ENCODE measurements at regions not wholly inside any gene's neighbourhood (a gene's known extent, or its start where the extent isn't known, plus 50 kb on each side); places are given as distances from the start of the nearest gene placed in this dataset.

- no peaks in the 10 kb centered on the region for H3K36me3 ChIP-seq (replicated peaks in 1 of 2; ENCODE audit: control insufficient read depth in 1 of 2, insufficient read depth in 2 of 2, low read length in 2 of 2)
- CTCF ChIA-PET (ENCODE audit: low intra/inter-chr PET ratio, low total read pairs): no interaction called here
- in situ Hi-C loops (cut with HindIII; ENCODE audit: extremely low pct_ligation_motif_present, low pct_unique_long_range_greater_than_20kb) (no loop called here), intact Hi-C loops (cut with micrococcal nuclease; ENCODE audit: unreplicated experiment) (no loop called here)
- no peak for DNase-seq (ENCODE audit: low spot score)
- no peak for ATAC-seq
- H3K9me3 ChIP-seq (ENCODE audit: low read length): no peaks in the 10 kb centered on the region
- no peaks in the 10 kb centered on the region; a peak in 1 of 5 replicates for H3K27me3 ChIP-seq (ENCODE audit: control insufficient read depth in 1 of 2, insufficient read depth in 2 of 2, low read length in 2 of 2)
- no peak overlapping the region for H3K9ac ChIP-seq (ENCODE audit: insufficient read depth, low read depth, low read length)
- no peaks in the 10 kb centered on the region for H3K79me2 ChIP-seq (ENCODE audit: insufficient read depth, low read length)
- H2AFZ ChIP-seq (ENCODE audit: low read length): no peak overlapping the region
- POLR2A ChIA-PET: no interaction called here
- 0% methylated on average over 2 of the region's 2 CpGs for WGBS (ENCODE audit: low lambda C conversion rate)
- no peak for FAIRE-seq
- no peaks in the 10 kb centered on the region for H3K4me1 ChIP-seq (ENCODE audit: insufficient read depth, low read length)
- H3K4me2 ChIP-seq (ENCODE audit: low read depth, low read length): no peak overlapping the region
- peak; percentile 10 to 50; a peak in 2 of 4 replicates for TF ChIP-seq MAFK (conservative IDR thresholded peaks at IDR 0.05 in 1 of 2, IDR thresholded peaks at IDR 0.05 in 1 of 2; ENCODE audit: low read length in 2 of 2)
- 0 out of 2 replicates have a peak, but pooled peaks have one; percentile 25 for TF ChIP-seq MAFF (IDR thresholded peaks at IDR 0.05; ENCODE audit: low read depth, low read length)
- no peak for TF ChIP-seq CBX1 (IDR thresholded peaks at IDR 0.05; ENCODE audit: low read depth)
- no TSS peak for BruUV-seq (replicated peaks)
- H3K4me3 ChIP-seq (replicated peaks in 1 of 3; ENCODE audit: insufficient read depth in 1 of 3, low read depth in 2 of 3, low read length in 3 of 3): no peak overlapping the region
- no peaks in the 10 kb centered on the region for H4K20me1 ChIP-seq (ENCODE audit: insufficient read depth, low read length)
- no peak overlapping the region for H3K27ac ChIP-seq (ENCODE audit: extremely low read length, insufficient read depth, low read length)
Measured at GRCh38 chr5:75951716-75952115, 131.5 kb upstream of the SV2C start.

- FAIRE-seq (no peak), DNase-seq (ENCODE audit: low spot score) (no peak), ATAC-seq (no peak)
- in situ Hi-C loops (cut with HindIII; ENCODE audit: extremely low pct_ligation_motif_present, low pct_unique_long_range_greater_than_20kb): no loop called here
- 0% methylated on average over 1 of the region's 1 CpG for WGBS (ENCODE audit: low lambda C conversion rate)
- no peaks in the 10 kb centered on the region; a peak in 1 of 5 replicates for H3K27me3 ChIP-seq (ENCODE audit: control insufficient read depth in 1 of 2, insufficient read depth in 2 of 2, low read length in 2 of 2)
- no TSS peak for BruUV-seq (replicated peaks)
- H3K4me2 ChIP-seq (ENCODE audit: low read depth, low read length): no peak overlapping the region
- H3K9ac ChIP-seq (ENCODE audit: insufficient read depth, low read depth, low read length): no peak overlapping the region
- no peak for TF ChIP-seq ZNF441 (CRISPR knock-in tag; IDR thresholded peaks at IDR 0.05; ENCODE audit: borderline replicate concordance)
- no peak for TF ChIP-seq ZNF230 (CRISPR knock-in tag; IDR thresholded peaks at IDR 0.05)
- TF ChIP-seq JARID2 (CRISPR knock-in tag; IDR thresholded peaks at IDR 0.05; ENCODE audit: insufficient replicate concordance): no peak
- no peak for TF ChIP-seq PLRG1 (conservative IDR thresholded peaks at IDR 0.05)
- no peak for TF ChIP-seq SMC3 (IDR thresholded peaks at IDR 0.05; ENCODE audit: low read length)
- no peak for TF ChIP-seq TEAD2 (CRISPR knock-in tag; IDR thresholded peaks at IDR 0.05)
- TF ChIP-seq PBX2 (CRISPR knock-in tag; IDR thresholded peaks at IDR 0.05): no peak
- TF ChIP-seq ADNP (CRISPR knock-in tag; IDR thresholded peaks at IDR 0.05): no peak
- no peak for TF ChIP-seq ZNF367 (CRISPR knock-in tag; IDR thresholded peaks at IDR 0.05; ENCODE audit: borderline replicate concordance)
- no peak for TF ChIP-seq SOX13 (IDR thresholded peaks at IDR 0.05)
- no peak for TF ChIP-seq SOX13 (CRISPR knock-in tag; conservative IDR thresholded peaks at IDR 0.05 in 1 of 2, IDR thresholded peaks at IDR 0.05 in 1 of 2)
- TF ChIP-seq ZNF180 (CRISPR knock-in tag; IDR thresholded peaks at IDR 0.05; ENCODE audit: borderline replicate concordance, low read depth): no peak
- no peaks in the 10 kb centered on the region for H3K4me1 ChIP-seq (ENCODE audit: insufficient read depth, low read length)
- POLR2A ChIA-PET: no interaction called here
- no peak overlapping the region for H2AFZ ChIP-seq (ENCODE audit: low read length)
- intact Hi-C loops (cut with micrococcal nuclease; ENCODE audit: unreplicated experiment): no loop called here
- H3K27ac ChIP-seq (ENCODE audit: extremely low read length, insufficient read depth, low read length): no peak overlapping the region
- no peaks in the 10 kb centered on the region for H3K79me2 ChIP-seq (ENCODE audit: insufficient read depth, low read length)
- CTCF ChIA-PET (ENCODE audit: low intra/inter-chr PET ratio, low total read pairs): no interaction called here
- no peak overlapping the region for H3K4me3 ChIP-seq (replicated peaks in 1 of 3; ENCODE audit: insufficient read depth in 1 of 3, low read depth in 2 of 3, low read length in 3 of 3)
- H4K20me1 ChIP-seq (ENCODE audit: insufficient read depth, low read length): no peaks in the 10 kb centered on the region
- no peaks in the 10 kb centered on the region for H3K9me3 ChIP-seq (ENCODE audit: low read length)
- H3K36me3 ChIP-seq (replicated peaks in 1 of 2; ENCODE audit: control insufficient read depth in 1 of 2, insufficient read depth in 2 of 2, low read length in 2 of 2): no peaks in the 10 kb centered on the region
Measured at GRCh38 chr5:75951158-75951557, 132.0 kb upstream of the SV2C start.

Data from HepG2 (cell line).